ENCODE measurements at regions not wholly inside any gene's neighbourhood (a gene's known extent, or its start where the extent isn't known, plus 50 kb on each side); places are given as distances from the start of the nearest gene placed in this dataset.
"Not testable (repeated sequence)": the region's sequence is repeated elsewhere in the genome, so short reads cannot be mapped to it uniquely, and the experiment has no call there.

GRCh38 chr14:45619831-45620230 is 366.8 kb upstream of the MIS18BP1 start:
- H2AFZ ChIP-seq (ENCODE audit: low read length): no peak overlapping the region
- DNase-seq: no peak
- H4K20me1 ChIP-seq (ENCODE audit: insufficient read depth, low read depth, low read length): no peaks in the 10 kb centered on the region
- no peaks in the 10 kb centered on the region for H3K79me2 ChIP-seq (ENCODE audit: low read length)
- H3K36me3 ChIP-seq (ENCODE audit: insufficient read depth, low read length): no peaks in the 10 kb centered on the region
- no peaks in the 10 kb centered on the region for H3K4me1 ChIP-seq (ENCODE audit: low read length)
- H3K27ac ChIP-seq (ENCODE audit: low read length): no peak overlapping the region
- H3K4me3 ChIP-seq (ENCODE audit: low read length): no peak overlapping the region
- no peak overlapping the region for H3K4me2 ChIP-seq (ENCODE audit: low read depth, low read length, poor library complexity, severe bottlenecking)
- H3K9ac ChIP-seq (ENCODE audit: low read length): no peak overlapping the region
- H3K9me3 ChIP-seq (ENCODE audit: low read length): peaks cover 6% of the 10 kb centered on the region; the same call in 1 of the 2 replicates
- no peaks in the 10 kb centered on the region for H3K9me2 ChIP-seq (replicated peaks; ENCODE audit: insufficient read depth, low read length)
- H3K27me3 ChIP-seq (ENCODE audit: low read length): no peaks in the 10 kb centered on the region

- H3K9me2 ChIP-seq (replicated peaks; ENCODE audit: insufficient read depth, low read length): no peaks in the 10 kb centered on the region
- no peaks in the 10 kb centered on the region for H3K36me3 ChIP-seq (ENCODE audit: insufficient read depth, low read length)
- H2AFZ ChIP-seq (ENCODE audit: low read length): no peak overlapping the region
- H4K20me1 ChIP-seq (ENCODE audit: insufficient read depth, low read depth, low read length): no peaks in the 10 kb centered on the region
- no peaks in the 10 kb centered on the region for H3K79me2 ChIP-seq (ENCODE audit: low read length)
- no peak overlapping the region for H3K27ac ChIP-seq (ENCODE audit: low read length)
- no peak overlapping the region for H3K9ac ChIP-seq (ENCODE audit: low read length)
- H3K4me1 ChIP-seq (ENCODE audit: low read length): no peaks in the 10 kb centered on the region
- DNase-seq: peak; percentile 50
- no peak overlapping the region for H3K4me2 ChIP-seq (ENCODE audit: low read depth, low read length, poor library complexity, severe bottlenecking)
- no peaks in the 10 kb centered on the region for H3K27me3 ChIP-seq (ENCODE audit: low read length)
- H3K9me3 ChIP-seq (ENCODE audit: low read length): peaks cover under 1% of the 10 kb centered on the region; the same call in 1 of the 2 replicates
- H3K4me3 ChIP-seq (ENCODE audit: low read length): no peak overlapping the region
Measured at GRCh38 chr14:45610318-45610717, 357.3 kb upstream of the MIS18BP1 start.

- Histone ChIP-seq H3K79me2 (ENCODE audit: low read length) (no peaks in the 10 kb centered on the region), H2AFZ (ENCODE audit: low read length) (no peak overlapping the region), H3K9ac (ENCODE audit: low read length) (no peak overlapping the region), H3K4me1 (ENCODE audit: low read length) (no peaks in the 10 kb centered on the region), H3K36me3 (ENCODE audit: insufficient read depth, low read length) (no peaks in the 10 kb centered on the region), H3K4me3 (ENCODE audit: low read length) (no peak overlapping the region), H3K9me2 (replicated peaks; ENCODE audit: insufficient read depth, low read length) (0 out of 2 replicates have a peak, but pooled peaks cover 9% of the 10 kb centered on the region), H3K9me3 (ENCODE audit: low read length) (peaks cover 46% of the 10 kb centered on the region), H3K4me2 (ENCODE audit: low read depth, low read length, poor library complexity, severe bottlenecking) (no peak overlapping the region), H3K27ac (ENCODE audit: low read length) (no peak overlapping the region), H4K20me1 (ENCODE audit: insufficient read depth, low read depth, low read length) (no peaks in the 10 kb centered on the region), H3K27me3 (ENCODE audit: low read length) (no peaks in the 10 kb centered on the region)
- DNase-seq: no peak
Measured at GRCh38 chr14:45587142-45587541, 334.1 kb upstream of the MIS18BP1 start.

- Histone ChIP-seq H3K4me3 (ENCODE audit: low read length) (no peak overlapping the region), H4K20me1 (ENCODE audit: insufficient read depth, low read depth, low read length) (no peaks in the 10 kb centered on the region), H3K79me2 (ENCODE audit: low read length) (no peaks in the 10 kb centered on the region), H2AFZ (ENCODE audit: low read length) (no peak overlapping the region), H3K36me3 (ENCODE audit: insufficient read depth, low read length) (no peaks in the 10 kb centered on the region), H3K4me2 (ENCODE audit: low read depth, low read length, poor library complexity, severe bottlenecking) (no peak overlapping the region), H3K4me1 (ENCODE audit: low read length) (no peaks in the 10 kb centered on the region), H3K27ac (ENCODE audit: low read length) (no peak overlapping the region), H3K9me3 (ENCODE audit: low read length) (no peaks in the 10 kb centered on the region), H3K27me3 (ENCODE audit: low read length) (no peaks in the 10 kb centered on the region), H3K9me2 (replicated peaks; ENCODE audit: insufficient read depth, low read length) (no peaks in the 10 kb centered on the region), H3K9ac (ENCODE audit: low read length) (no peak overlapping the region)
- DNase-seq: peak; percentile 48
Measured at GRCh38 chr14:45559626-45560025, 306.6 kb upstream of the MIS18BP1 start.

DNA sequence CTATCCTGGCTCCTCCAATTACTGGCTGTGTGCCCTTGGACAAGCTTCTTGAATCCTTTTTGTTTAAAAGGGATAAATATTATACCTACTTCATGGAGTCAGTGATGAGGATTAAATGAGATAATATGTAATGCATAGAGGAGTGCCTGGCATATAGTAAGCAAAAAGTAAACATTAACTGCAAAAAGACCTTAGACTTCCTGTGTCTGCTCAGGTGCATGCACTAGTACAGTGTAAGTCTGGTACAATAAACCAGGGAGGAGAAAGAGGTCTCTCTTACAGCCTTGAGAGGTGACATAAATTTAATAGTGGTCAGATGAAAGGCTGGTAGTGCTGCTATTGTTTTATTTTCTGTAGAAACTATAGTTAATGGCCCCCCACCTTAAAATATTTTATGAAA is 305.2 kb upstream of the MIS18BP1 start:
- Histone ChIP-seq H4K20me1 (ENCODE audit: insufficient read depth, low read depth, low read length) (no peaks in the 10 kb centered on the region), H3K27ac (ENCODE audit: low read length) (no peak overlapping the region), H3K9me3 (ENCODE audit: low read length) (no peaks in the 10 kb centered on the region), H3K4me3 (ENCODE audit: low read length) (no peak overlapping the region), H2AFZ (ENCODE audit: low read length) (no peak overlapping the region), H3K4me1 (ENCODE audit: low read length) (no peaks in the 10 kb centered on the region), H3K27me3 (ENCODE audit: low read length) (no peaks in the 10 kb centered on the region), H3K79me2 (ENCODE audit: low read length) (no peaks in the 10 kb centered on the region), H3K36me3 (ENCODE audit: insufficient read depth, low read length) (no peaks in the 10 kb centered on the region), H3K9ac (ENCODE audit: low read length) (no peak overlapping the region), H3K9me2 (replicated peaks; ENCODE audit: insufficient read depth, low read length) (no peaks in the 10 kb centered on the region), H3K4me2 (ENCODE audit: low read depth, low read length, poor library complexity, severe bottlenecking) (no peak overlapping the region)
- DNase-seq: no peak

- no peaks in the 10 kb centered on the region for H4K20me1 ChIP-seq (ENCODE audit: insufficient read depth, low read depth, low read length)
- no peaks in the 10 kb centered on the region for H3K27me3 ChIP-seq (ENCODE audit: low read length)
- H3K27ac ChIP-seq (ENCODE audit: low read length): no peak overlapping the region
- no peak overlapping the region for H3K9ac ChIP-seq (ENCODE audit: low read length)
- no peaks in the 10 kb centered on the region for H3K9me2 ChIP-seq (replicated peaks; ENCODE audit: insufficient read depth, low read length)
- no peak overlapping the region for H2AFZ ChIP-seq (ENCODE audit: low read length)
- no peak for DNase-seq
- no peaks in the 10 kb centered on the region for H3K79me2 ChIP-seq (ENCODE audit: low read length)
- H3K9me3 ChIP-seq (ENCODE audit: low read length): no peaks in the 10 kb centered on the region
- no peak overlapping the region for H3K4me3 ChIP-seq (ENCODE audit: low read length)
- H3K4me1 ChIP-seq (ENCODE audit: low read length): no peaks in the 10 kb centered on the region
- H3K4me2 ChIP-seq (ENCODE audit: low read depth, low read length, poor library complexity, severe bottlenecking): no peak overlapping the region
- no peaks in the 10 kb centered on the region for H3K36me3 ChIP-seq (ENCODE audit: insufficient read depth, low read length)
Measured at GRCh38 chr14:45553981-45554380, 301.0 kb upstream of the MIS18BP1 start.

GRCh38 chr14:45551240-45551820 is 298.3 kb upstream of the MIS18BP1 start:
- not testable (repeated sequence) for H3K9me2 ChIP-seq (replicated peaks; ENCODE audit: insufficient read depth, low read length); H3K4me1 ChIP-seq (ENCODE audit: low read length); H3K27ac ChIP-seq (ENCODE audit: low read length); H3K4me3 ChIP-seq (ENCODE audit: low read length); H4K20me1 ChIP-seq (ENCODE audit: insufficient read depth, low read depth, low read length); H3K79me2 ChIP-seq (ENCODE audit: low read length); DNase-seq; H3K9ac ChIP-seq (ENCODE audit: low read length); H3K4me2 ChIP-seq (ENCODE audit: low read depth, low read length, poor library complexity, severe bottlenecking); H3K36me3 ChIP-seq (ENCODE audit: insufficient read depth, low read length); H3K9me3 ChIP-seq (ENCODE audit: low read length); H2AFZ ChIP-seq (ENCODE audit: low read length); H3K27me3 ChIP-seq (ENCODE audit: low read length)

DNA sequence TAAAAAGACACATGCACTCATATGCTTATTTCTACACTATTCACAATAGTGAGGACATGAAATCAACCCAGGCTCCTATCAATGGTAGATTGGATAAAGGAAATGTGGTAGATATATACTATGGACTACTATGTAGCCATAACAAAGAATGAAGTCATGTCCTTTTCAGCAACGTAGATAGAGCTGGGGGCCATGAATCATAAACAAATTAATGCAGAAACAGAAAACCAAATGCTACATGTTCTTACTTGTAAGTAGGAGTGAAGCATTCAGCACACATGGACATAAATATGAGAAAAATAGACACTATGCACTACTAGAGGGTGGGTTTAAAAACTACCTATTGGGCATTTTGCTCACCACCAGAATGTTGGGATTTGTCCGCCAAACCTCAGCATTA is 278.0 kb upstream of the MIS18BP1 start:
- Histone ChIP-seq H3K4me1 (ENCODE audit: low read length) (no peaks in the 10 kb centered on the region), H3K4me3 (ENCODE audit: low read length) (no peak overlapping the region), H3K4me2 (ENCODE audit: low read depth, low read length, poor library complexity, severe bottlenecking) (no peak overlapping the region), H3K36me3 (ENCODE audit: insufficient read depth, low read length) (no peaks in the 10 kb centered on the region), H4K20me1 (ENCODE audit: insufficient read depth, low read depth, low read length) (no peaks in the 10 kb centered on the region), H2AFZ (ENCODE audit: low read length) (no peak overlapping the region), H3K9me2 (replicated peaks; ENCODE audit: insufficient read depth, low read length) (no peaks in the 10 kb centered on the region), H3K79me2 (ENCODE audit: low read length) (no peaks in the 10 kb centered on the region), H3K9me3 (ENCODE audit: low read length) (no peaks in the 10 kb centered on the region), H3K9ac (ENCODE audit: low read length) (no peak overlapping the region), H3K27me3 (ENCODE audit: low read length) (no peaks in the 10 kb centered on the region), H3K27ac (ENCODE audit: low read length) (no peak overlapping the region)
- no peak for DNase-seq
